ENCODE measurements at regions not wholly inside any gene's neighbourhood (a gene's known extent, or its start where the extent isn't known, plus 50 kb on each side); places are given as distances from the start of the nearest gene placed in this dataset.

DNA sequence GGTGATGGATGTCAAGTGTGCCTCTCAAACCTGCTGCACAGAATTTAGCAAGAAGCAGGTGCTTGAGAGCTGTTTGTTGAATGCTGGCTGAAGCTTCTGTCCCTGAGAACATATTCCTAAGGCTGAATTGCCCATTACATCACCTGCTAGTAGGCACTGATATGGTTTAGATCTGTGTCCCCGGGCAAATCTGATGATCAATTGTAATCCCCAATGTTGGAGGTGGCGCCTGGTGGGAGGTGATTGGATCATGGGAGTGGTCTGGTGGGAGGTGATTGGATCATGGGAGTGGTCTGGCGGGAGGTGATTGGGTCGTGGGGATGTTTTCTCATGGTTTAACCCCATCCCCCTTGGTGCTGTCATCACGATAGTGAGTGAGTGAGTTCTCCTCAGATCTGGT, 128.0 kb downstream of the HRH4 start:
- Mint-ChIP-seq H3K4me1 (no peaks in the 10 kb centered on the region), H3K36me3 (no peaks in the 10 kb centered on the region), H3K4me3 (no peak overlapping the region), H3K27me3 (ENCODE audit: low read depth in 2 of 2) (peaks cover 13 to 19% of the 10 kb centered on the region in 2 donors), H3K27ac (no peak overlapping the region), H3K9me3 (no peaks in the 10 kb centered on the region)
- Histone ChIP-seq H3K4me1 (ENCODE audit: control insufficient read depth, insufficient read depth, low read length) (no peaks in the 10 kb centered on the region), H3K36me3 (ENCODE audit: control insufficient read depth, insufficient read depth, low read length) (no peaks in the 10 kb centered on the region), H3K9me3 (ENCODE audit: control insufficient read depth, insufficient read depth, low read length) (no peaks in the 10 kb centered on the region), H3K27ac (ENCODE audit: low read length) (no peak overlapping the region), H3K27me3 (ENCODE audit: control insufficient read depth, insufficient read depth, low read length) (no peaks in the 10 kb centered on the region), H3K4me3 (ENCODE audit: low read length) (no peak overlapping the region)
- no peak for DNase-seq
- 87% methylated on average over 5 of the region's 5 CpGs for WGBS (ENCODE audit: insufficient coverage)
- TF ChIP-seq, protein P1, sequence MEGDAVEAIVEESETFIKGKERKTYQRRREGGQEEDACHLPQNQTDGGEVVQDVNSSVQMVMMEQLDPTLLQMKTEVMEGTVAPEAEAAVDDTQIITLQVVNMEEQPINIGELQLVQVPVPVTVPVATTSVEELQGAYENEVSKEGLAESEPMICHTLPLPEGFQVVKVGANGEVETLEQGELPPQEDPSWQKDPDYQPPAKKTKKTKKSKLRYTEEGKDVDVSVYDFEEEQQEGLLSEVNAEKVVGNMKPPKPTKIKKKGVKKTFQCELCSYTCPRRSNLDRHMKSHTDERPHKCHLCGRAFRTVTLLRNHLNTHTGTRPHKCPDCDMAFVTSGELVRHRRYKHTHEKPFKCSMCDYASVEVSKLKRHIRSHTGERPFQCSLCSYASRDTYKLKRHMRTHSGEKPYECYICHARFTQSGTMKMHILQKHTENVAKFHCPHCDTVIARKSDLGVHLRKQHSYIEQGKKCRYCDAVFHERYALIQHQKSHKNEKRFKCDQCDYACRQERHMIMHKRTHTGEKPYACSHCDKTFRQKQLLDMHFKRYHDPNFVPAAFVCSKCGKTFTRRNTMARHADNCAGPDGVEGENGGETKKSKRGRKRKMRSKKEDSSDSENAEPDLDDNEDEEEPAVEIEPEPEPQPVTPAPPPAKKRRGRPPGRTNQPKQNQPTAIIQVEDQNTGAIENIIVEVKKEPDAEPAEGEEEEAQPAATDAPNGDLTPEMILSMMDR (IDR thresholded peaks at IDR 0.05) = no peak
- intact Hi-C loops (cut with micrococcal nuclease) = no loop called here
- no peak for ATAC-seq

GRCh38 chr18:24590946-24591345, 130.5 kb downstream of the HRH4 start:
- 89% methylated on average over 4 of the region's 4 CpGs for WGBS (ENCODE audit: insufficient coverage)
- Mint-ChIP-seq H3K27ac (no peak overlapping the region), H3K27me3 (ENCODE audit: low read depth in 2 of 2) (peaks cover 5 to 13% of the 10 kb centered on the region in 2 donors), H3K4me3 (no peak overlapping the region), H3K9me3 (no peaks in the 10 kb centered on the region), H3K4me1 (no peaks in the 10 kb centered on the region), H3K36me3 (no peaks in the 10 kb centered on the region)
- H3K4me3 ChIP-seq (ENCODE audit: low read length) = no peak overlapping the region
- H3K36me3 ChIP-seq (ENCODE audit: control insufficient read depth, insufficient read depth, low read length) = no peaks in the 10 kb centered on the region
- H3K27me3 ChIP-seq (ENCODE audit: control insufficient read depth, insufficient read depth, low read length) = no peaks in the 10 kb centered on the region
- no peaks in the 10 kb centered on the region for H3K4me1 ChIP-seq (ENCODE audit: control insufficient read depth, insufficient read depth, low read length)
- intact Hi-C loops (cut with micrococcal nuclease) = no loop called here
- no peak for ATAC-seq
- no peak overlapping the region for H3K27ac ChIP-seq (ENCODE audit: low read length)
- no peak for DNase-seq
- TF ChIP-seq, protein P1 (IDR thresholded peaks at IDR 0.05) = no peak
- H3K9me3 ChIP-seq (ENCODE audit: control insufficient read depth, insufficient read depth, low read length) = no peaks in the 10 kb centered on the region

DNA sequence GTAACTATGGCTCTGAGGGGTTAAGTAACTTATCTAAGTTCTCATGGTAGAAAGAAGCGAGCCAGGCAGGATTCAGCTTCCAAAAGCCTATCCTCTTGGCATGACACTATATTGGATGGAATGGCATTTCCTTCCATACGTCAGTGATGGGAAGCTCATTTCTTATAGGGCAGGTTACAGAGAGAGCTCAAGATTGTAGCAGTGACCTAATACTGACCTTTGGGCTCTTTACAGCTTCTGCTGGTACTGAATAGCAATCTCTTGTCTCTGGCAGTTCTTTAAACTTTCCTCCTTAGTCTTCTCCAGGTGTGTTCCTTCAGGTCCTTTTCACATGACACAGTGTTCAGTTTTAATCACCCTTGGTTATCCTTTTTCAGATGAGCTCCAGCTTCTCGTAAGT, 133.0 kb downstream of the HRH4 start:
- no peaks in the 10 kb centered on the region for H3K36me3 ChIP-seq (ENCODE audit: control insufficient read depth, insufficient read depth, low read length)
- H3K27ac ChIP-seq (ENCODE audit: low read length) = no peak overlapping the region
- H3K4me1 ChIP-seq (ENCODE audit: control insufficient read depth, insufficient read depth, low read length) = no peaks in the 10 kb centered on the region
- peaks cover 8 to 14% of the 10 kb centered on the region in 2 donors for H3K27me3 Mint-ChIP-seq (ENCODE audit: low read depth in 2 of 2)
- intact Hi-C loops (cut with micrococcal nuclease) = no loop called here
- DNase-seq = no peak
- WGBS (ENCODE audit: insufficient coverage) = 90% methylated on average over 3 of the region's 3 CpGs
- H3K27ac Mint-ChIP-seq = no peak overlapping the region
- no peaks in the 10 kb centered on the region for H3K9me3 Mint-ChIP-seq
- no peak for ATAC-seq
- H3K36me3 Mint-ChIP-seq = no peaks in the 10 kb centered on the region
- no peak overlapping the region for H3K4me3 ChIP-seq (ENCODE audit: low read length)
- no peaks in the 10 kb centered on the region for H3K9me3 ChIP-seq (ENCODE audit: control insufficient read depth, insufficient read depth, low read length)
- H3K4me3 Mint-ChIP-seq = no peak overlapping the region
- TF ChIP-seq, protein P1 (IDR thresholded peaks at IDR 0.05) = no peak
- no peaks in the 10 kb centered on the region for H3K4me1 Mint-ChIP-seq
- H3K27me3 ChIP-seq (ENCODE audit: control insufficient read depth, insufficient read depth, low read length) = no peaks in the 10 kb centered on the region

GRCh38 chr18:24593886-24594285, 133.4 kb downstream of the HRH4 start:
- Histone ChIP-seq H3K27me3 (ENCODE audit: control insufficient read depth, insufficient read depth, low read length) (no peaks in the 10 kb centered on the region), H3K27ac (ENCODE audit: low read length) (no peak overlapping the region), H3K4me3 (ENCODE audit: low read length) (no peak overlapping the region), H3K4me1 (ENCODE audit: control insufficient read depth, insufficient read depth, low read length) (no peaks in the 10 kb centered on the region), H3K36me3 (ENCODE audit: control insufficient read depth, insufficient read depth, low read length) (no peaks in the 10 kb centered on the region), H3K9me3 (ENCODE audit: control insufficient read depth, insufficient read depth, low read length) (no peaks in the 10 kb centered on the region)
- 89% methylated on average over 3 of the region's 4 CpGs for WGBS (ENCODE audit: insufficient coverage)
- Mint-ChIP-seq H3K27ac (no peak overlapping the region), H3K9me3 (no peaks in the 10 kb centered on the region), H3K4me3 (no peak overlapping the region), H3K27me3 (ENCODE audit: low read depth in 2 of 2) (peaks cover 8 to 18% of the 10 kb centered on the region in 2 donors), H3K4me1 (no peaks in the 10 kb centered on the region), H3K36me3 (no peaks in the 10 kb centered on the region)
- intact Hi-C loops (cut with micrococcal nuclease) = no loop called here
- ATAC-seq (no peak), DNase-seq (no peak)
- TF ChIP-seq, protein P1 (IDR thresholded peaks at IDR 0.05) = no peak
